Dedifferentiated amniotic fluid mesenchymal stem cell (primary cell): ENCODE measurements at regions not wholly inside any gene's neighbourhood (a gene's known extent, or its start where the extent isn't known, plus 50 kb on each side); places are given as distances from the start of the nearest gene placed in this dataset.
A peak's percentile ranks its signal among the peaks of the same experiment; 100 is the strongest.

Experiments used
- DNase-seq: peaks from one replicate; pipeline ENCODE4 v3.0.0-alpha.2; 2016; ENCODE audit errors: extremely low spot score

DNA sequence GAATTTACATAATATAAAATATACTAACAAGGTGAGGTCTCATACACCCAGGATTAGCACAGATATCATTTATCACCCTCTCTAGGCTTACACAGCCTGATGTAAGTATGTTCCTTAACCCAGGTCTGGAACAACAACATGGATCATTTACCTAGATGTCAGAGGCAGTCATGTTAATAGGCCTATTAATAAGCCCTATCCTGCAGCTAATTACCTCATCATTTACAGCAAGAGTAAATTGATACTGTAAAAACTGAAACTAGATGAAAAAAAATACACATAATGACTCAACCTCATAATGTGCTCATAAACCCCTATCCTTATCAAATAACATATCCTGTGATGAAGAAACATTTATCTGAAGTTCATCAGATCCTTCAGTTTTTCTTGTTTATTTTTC is 334.3 kb upstream of the MANEA start:
- no peak for DNase-seq

DNA sequence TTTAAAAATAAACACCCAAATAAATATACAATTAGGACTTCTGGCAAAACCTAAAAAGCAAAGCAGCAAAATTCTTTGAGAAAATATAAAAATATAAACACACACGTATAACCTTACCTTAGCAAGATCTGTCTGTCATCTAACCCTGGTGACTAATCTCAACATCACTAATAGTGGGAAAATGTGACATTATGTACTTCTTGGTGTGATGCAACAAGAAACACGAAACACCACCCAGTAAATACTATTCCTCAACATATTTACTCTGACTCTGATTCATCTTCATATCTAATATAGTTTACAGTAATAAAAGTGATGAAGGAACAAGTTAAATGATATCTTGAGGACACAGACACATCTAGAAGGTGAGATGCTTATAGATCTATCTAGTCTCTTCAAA is 332.6 kb upstream of the MANEA start:
- DNase-seq: no peak

DNA sequence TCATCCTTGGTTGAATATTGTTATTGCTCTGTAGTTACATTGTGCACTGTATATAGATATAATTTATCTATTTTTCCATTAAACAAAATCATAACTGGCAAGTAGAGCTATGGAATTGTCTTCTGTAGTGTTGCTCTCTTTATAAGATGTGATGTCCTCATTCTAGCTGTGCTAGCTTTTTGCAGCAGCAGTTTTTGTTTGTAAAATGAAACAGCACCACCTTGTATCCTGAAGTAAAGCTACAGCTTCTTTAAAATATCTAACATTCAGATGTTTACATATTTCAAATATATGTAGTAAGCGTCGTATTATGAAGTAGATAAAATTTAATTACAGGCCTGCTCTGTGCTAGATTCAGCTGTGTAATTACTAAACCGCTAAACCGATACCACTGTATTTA is 328.8 kb upstream of the MANEA start:
- DNase-seq: no peak

DNA sequence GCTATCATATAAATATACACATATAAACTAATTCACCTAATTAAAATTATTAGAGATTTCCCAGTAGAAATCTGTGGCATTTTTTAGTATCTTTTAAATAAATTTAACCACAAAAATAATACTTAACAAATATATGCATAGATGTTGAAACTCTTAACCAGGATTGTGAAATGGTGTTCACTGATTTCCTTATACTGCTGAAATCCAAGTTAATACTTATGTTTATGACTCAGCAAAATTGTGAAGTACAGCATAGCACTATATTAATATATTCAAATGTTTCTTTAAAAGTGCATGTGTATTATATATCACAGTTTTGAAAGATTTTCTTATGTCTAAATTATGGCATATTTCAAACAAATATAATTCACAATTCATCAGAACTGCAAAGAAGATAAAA is 328.2 kb upstream of the MANEA start:
- DNase-seq: peak; percentile 24

DNA sequence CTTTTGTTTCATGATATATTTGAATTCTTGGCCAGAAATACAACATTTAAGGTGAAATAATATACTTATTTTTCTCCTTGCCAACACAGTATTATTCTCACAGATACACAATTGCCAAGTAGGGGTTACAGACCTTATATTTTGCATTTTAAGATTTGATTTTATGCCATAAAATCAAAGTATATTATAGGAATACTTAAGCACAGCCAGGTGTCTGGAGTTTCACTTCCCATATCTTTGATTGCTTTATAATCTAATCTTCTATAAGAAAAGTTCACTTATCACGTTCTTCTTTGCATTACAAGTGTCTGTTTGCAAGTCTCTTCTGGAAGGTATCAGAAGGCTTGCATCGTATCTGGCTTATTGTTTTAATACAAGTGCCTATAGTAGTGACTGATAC is 327.7 kb upstream of the MANEA start:
- DNase-seq: no peak

DNA sequence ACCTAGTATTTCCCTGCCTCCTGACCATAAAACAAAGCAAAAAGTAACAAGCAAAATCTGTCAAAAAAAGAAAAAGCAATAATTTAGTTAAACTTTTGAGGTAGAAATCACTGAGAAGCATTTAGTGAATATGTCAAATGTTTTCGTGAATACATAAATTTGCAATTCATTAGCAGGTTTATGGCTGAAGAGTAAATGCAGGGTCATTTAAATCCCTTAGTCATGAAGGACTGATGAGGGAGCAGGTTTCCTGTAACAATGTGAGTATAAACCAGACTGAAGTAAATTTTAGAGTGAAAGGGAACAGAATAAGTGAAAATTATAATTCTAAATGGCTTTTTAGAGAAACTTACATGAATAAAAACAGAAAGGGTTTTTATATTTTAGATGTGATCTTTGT is 313.5 kb upstream of the MANEA start:
- no peak for DNase-seq

DNA sequence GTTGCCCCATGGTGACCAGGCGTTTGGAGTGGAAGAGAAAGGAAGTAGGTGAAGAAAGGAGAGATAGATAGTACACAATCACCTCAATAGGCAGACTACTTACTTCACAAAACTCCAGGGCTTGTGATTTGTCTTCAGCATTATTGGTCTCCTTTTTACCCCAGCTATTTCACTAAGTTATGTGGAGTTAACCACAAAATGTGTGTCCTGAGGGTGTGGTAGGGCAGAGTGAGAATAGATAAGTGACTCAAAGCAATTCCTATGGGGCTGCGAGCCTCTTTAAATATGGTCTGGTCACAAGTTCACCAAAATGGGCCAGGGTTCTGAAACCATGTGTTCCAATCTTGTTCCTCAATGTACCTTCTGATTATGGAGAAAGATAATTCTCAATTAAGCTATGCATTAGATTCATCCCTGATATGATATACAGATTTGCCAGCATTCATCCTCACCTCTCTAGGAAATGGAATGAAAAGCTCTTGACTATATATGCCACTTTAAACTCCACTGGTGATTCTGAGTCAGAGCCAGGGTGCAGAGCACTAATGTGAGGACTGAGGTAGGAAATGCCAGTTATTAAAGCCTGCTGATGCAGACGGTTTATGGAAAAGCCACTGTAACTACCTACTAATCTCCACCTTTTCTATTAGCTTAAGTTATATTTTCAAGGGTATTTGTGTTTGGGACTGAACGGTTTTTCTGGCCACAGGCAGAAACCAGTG is 310.6 kb upstream of the MANEA start:
- no peak for DNase-seq

DNA sequence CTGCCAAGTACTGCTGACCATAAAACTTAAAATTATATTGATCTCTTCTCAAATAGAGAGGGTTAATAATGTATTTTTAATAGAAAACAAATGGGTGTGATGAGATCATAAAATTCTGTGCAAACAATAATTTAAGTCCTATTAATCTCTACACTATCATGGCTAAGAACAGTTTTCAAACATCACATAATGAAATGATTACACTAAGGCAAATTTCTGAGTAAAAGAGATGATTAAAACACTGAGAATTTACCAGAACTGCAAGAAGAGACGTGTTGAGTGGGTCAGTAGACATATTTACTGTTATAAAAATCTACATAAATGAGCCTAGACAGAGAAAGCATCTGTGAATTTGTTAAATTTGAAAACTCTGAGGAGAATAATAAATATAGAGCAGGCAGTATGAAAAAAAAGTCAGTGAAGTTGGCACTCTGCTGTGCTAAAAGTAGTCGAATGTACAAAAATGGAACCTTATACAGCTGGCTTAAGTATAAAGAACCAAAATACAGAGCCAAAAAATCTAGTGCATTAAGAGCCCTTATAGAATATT is 302.6 kb upstream of the MANEA start:
- no peak for DNase-seq

DNA sequence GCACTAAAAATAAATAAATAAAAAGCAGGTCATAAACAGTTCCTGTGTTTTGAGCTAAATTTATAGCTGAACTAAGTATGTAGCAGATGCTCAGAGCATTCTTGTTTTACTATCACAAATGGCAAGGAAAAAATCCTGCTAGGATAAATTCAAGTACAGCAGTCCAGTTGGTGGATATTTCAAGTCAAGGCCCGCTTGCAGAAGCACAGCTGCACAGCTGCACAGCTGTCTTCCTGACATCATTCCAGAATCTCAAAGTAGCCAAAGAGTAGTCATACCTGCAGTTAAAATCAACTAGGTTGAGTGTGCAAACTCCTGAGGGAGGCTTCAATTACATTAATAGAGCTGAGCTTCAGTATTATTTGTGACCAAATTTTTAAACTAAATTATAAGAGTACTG is 297.7 kb upstream of the MANEA start:
- no peak for DNase-seq

DNA sequence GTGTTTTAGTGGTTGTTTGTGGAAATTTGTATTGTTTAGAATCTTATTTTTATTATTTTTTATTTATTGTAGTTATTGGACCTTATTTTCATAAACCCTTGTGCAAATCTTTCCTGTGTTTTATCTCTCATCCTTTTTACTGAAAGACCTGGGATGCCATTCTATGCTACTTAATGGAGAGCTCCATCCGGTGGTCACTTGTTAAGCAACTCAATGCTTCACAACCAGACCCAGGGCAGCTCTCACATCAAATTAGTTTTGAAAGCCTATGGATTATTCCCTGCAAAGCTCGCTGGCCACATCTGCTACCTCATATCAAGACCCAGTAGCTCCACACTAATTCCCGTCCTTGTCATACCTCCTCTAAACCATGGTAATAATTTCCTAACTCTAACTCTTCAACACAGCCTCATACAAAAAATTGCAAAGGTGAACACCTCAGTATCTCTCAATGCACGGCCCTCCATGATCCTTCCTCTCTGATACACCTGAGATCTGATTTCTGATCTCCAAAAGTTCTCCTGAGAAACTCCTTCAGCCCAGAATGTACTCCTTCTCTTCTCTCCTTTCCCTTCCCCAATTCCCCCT is 296.6 kb upstream of the MANEA start:
- DNase-seq: no peak

DNA sequence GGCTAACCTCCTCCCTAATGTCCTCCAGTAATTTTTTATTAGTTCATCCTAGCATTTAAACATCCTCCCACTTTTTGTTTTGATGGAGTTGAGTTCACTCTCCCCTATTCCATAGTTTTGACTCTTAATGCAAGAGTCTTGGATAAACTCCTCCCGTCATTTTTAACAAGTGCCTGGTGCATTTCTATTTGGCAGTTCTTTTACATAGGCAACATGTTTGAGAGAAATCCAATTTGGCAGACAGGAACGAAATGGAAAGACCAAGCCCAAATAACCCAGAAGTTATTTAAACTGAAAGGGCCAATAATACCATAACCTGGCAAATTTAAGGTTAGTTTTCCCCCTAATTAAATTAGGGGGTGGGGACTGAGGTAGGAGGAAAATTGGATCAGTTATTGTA is 291.5 kb upstream of the MANEA start:
- no peak for DNase-seq

DNA sequence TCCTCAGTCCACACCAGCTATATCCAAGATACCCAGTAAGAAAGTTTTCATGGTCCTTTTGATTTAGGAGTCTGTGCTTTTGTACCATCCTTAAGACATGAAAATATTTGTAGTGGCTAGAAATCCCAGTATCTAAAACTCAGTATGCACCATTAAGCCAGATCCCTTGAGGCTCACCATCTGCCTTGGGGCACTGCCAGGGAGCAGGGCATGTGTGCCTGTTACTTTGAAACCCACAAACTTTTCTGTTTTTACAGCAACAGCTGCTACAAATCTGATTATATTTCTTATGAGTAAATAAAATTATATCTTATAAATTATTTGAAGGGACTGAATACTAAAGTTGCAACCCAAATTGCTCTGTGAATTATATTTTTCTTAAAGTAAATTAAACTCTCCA is 290.5 kb upstream of the MANEA start:
- no peak for DNase-seq

DNA sequence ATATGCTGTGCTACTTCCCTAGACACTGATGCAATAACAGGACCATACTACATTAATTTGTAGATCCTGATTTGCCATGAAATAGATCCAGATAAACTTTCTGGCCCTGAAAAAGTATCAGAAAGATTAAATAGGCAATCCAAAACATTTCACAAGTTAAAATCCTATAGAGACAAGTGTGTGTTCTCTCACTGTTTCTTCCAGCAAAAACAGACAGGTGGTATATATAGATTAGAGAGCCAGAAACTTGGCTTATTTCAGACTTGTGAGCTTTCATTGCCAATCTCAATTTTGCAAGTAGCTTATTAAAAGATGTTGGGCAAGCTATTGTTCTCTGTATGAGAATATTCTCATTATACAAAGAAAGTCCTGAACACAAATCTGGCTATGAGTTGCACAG is 289.1 kb upstream of the MANEA start:
- DNase-seq: no peak

DNA sequence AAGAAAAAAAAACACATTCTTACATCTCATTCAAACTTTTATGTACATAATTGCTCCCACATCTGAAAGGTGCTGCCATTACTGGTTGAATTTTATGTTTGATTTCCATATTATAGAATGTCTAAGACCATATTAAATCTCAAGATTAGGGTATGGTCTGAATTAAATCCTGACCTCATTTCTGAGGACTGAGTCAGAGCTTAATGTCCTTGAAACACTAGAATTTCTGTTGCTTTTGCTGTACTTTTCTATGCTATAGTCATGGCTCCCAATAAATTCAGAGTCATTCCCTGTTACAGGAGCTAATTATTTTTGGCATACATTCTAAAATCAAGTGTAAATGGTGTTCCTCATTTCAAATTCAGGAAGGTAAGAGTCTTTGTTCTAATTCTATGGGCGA is 285.3 kb upstream of the MANEA start:
- no peak for DNase-seq

DNA sequence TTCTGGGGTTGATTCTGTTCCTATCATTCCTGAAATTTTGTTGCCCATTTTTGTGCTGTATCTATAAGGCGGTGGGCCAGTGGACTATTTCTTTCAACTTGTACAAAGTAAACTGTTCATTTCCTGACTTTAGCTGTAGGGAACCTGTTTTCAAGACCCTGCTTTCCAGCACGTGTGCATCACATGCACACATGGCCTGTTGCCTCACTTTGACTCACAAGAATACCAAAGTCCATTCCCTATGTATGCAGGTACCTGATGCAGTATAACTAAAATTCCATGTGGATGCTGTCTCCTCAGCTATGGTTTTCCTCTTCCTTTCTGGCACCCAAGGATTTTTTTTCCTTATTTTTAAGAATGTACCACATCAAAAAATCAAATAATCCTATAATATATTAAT is 284.1 kb upstream of the MANEA start:
- no peak for DNase-seq

DNA sequence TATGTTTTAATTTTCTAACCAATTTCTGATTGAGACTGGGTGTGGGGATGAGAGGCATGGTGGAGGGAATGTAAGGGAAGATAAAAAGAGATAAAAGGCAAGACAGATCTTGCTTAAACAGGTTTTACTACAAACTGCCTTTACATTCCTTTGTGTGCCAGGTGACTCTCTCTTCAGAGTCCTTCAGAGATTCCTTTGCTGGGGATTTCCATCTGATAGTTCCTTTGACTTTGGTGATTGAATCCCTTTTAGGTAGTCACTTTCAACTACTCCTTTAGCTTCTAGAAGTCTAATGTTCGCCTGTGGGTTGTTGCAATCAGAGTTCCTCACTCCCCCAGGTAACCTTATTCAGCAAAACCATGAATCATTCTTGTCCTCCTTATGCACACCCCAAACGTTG is 283.3 kb upstream of the MANEA start:
- no peak for DNase-seq

DNA sequence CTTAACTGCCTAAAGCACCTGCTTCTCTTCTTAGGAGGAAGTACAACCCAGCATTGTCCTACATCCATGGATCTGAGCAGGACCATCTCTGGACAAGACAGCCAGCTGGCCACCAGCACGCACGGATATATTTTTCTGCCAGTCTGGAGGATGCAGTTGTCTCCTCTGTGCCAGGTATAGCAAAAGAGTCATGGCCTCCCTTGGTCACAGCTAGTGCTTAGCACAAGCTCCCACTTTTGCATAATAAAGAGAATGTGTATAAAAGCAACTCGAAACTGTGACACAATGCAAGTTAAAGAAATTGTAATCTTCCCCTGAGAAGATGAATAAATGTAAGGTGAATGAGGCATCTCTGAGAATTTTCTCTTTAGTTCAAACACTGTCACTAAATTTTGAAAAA is 267.8 kb upstream of the MANEA start:
- DNase-seq: no peak

DNA sequence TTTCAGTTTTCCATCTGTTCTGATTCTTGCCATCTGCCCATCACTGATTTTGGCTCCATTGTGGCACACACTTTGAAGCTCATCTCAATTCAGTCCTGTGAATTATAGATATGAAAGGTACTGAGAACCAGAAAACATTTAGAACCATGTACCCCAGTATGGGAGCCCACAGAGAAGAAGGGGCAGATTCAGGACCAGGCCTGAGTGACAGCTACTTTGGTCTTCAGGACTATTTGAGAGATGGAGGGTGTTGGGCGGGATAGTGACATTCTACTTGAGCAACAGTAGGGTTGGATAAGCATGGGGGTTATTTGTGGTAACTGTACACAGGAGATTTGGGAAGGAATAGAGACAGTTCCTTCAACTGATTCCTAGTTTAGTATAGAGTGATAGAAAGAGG is 259.2 kb upstream of the MANEA start:
- DNase-seq: no peak

DNA sequence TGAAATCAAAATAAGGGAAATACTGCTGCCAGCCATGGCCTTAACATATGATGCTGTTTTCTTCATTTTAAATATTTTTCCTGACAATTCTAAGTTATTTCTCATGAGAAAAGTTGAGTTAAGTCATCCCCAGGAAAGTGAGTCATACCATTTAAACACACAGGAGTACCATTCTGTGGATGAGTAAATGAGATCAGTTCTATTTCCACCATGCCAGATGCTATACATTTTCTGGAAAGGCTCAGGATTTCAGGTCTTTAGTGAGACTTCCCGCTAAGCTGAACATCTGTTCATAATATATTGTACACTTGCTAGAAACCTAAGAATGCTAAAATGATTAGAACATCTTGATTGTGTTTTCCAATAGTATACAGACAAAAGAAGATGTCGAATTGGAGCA is 256.2 kb upstream of the MANEA start:
- DNase-seq: no peak

DNA sequence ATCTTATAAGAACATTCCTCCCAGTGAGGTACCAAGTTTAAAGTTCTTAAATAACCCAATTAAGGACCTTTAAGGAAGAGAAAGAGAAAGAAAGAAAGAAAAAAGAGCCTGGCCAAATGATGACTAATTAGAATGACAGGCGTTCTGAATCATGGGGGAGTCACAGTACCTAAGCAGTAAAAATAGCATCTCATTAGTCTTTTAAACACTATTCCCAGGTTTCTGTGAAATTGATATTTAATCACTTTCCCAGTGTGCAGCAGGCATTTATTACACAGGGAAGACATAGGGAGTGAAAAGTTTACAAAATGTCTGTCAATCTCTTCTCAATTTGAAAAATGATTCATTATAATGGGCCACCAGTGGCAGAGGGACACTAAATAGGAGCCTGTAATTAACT is 251.4 kb upstream of the MANEA start:
- DNase-seq: no peak

DNA sequence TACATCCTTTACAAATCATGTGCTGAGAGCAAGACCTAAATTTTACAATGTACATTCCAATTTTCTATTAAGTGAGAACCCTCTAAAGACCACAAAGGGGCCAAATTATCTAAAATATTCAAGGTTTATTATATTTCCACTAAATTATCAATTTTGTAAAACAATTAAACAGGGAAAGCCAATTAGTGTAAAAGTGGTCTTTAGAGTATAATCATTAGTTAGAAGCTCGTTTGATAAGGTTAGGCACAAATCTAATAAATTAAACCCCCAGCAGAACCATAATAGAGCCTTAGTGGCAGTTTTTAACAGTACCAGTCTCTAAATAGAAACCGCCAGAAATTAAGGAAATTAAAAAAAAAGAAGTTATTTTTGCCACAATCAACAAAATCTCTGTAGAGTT is 249.1 kb upstream of the MANEA start:
- DNase-seq: no peak

DNA sequence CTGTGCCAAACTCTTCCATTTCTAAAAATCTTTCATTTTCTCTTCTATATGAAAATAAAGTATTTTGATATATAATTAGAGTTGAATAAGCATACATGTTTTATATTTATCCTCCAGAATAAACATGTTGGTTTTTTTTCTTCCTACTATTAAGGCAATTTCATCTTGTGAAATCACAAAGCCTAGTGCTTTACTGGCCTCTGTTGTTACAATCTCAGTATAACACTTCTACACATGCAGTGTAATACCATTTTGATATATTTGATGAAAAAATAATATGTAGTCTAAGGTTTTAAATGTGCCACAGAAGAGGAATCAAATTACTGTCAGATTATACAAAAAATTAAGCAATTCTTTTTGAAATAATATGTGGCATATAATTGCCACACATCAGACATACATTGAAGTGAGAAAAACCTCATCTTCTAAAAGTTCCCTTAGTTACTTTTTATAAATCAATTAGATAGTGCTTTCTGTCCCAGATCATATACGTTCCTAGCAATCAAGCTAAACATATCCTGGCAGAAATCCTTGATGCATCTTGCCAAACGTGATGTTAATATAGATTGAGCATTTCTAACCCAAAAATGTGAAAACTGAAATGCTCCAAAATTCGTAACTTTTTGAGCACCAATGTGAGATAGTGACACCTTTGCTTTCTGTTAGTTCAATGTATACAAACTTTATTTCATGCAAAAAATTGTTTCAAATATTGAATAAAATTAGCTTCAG is 225.1 kb upstream of the MANEA start:
- no peak for DNase-seq

DNA sequence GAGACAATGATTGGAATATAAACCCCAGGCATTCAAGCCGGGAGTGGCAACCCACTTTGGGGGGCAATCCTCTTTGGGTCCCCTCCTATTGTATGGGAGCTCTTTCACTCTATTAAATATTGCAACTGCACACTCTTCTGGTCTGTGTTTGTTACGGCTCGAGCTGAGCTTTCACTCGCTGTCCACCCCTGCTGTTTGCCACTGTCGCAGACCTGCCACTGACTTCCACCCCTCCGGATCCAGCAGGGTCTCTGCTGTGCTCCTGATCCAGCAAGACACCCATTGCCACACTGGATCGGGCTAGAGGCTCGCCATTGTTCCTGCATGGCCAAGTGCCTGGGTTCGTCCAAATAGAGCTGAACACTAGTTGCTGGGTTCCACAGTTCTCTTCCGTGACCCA is 222.8 kb upstream of the MANEA start:
- DNase-seq: no peak
